Endothelial cell of umbilical vein (primary cell): ENCODE measurements at regions not wholly inside any gene's neighbourhood (a gene's known extent, or its start where the extent isn't known, plus 50 kb on each side); places are given as distances from the start of the nearest gene placed in this dataset.

Experiments used
- BruUV-seq: library from RNA; stranded (reverse); fragments of 400-500 nt; replicated peaks from 2 replicates; lab custom pipeline; 2021; lab: Mats Ljungman, UMichigan
- CTCF ChIA-PET: fragments of 300-600, 350-600 bp; sonication (Branson Sonifier 250); formaldehyde crosslinking; loops from one replicate; lab custom pipeline; 2021; ENCODE audit warnings: antibody characterized with exemption, inconsistent platforms; lab: Charles Lee
- POLR2A ChIA-PET: fragments of 300-600, 350-600 bp; sonication (Branson Sonifier 250); formaldehyde crosslinking; loops from one replicate; lab custom pipeline; 2021; ENCODE audit warnings: antibody characterized with exemption, inconsistent platforms; lab: Charles Lee
- DNase-seq: peaks from one replicate; pipeline ENCODE4 v3.0.0-alpha.2; 2011; ENCODE audit warnings: low read depth, low spot score
- FAIRE-seq: peaks from 2 replicates; lab custom pipeline; 2011; peaks lifted over from hg19 to GRCh38; lab: Jason Lieb, UNC
- H2AFZ ChIP-seq: 2 replicates; pipeline ENCODE4 v1.6.0; 2012; ENCODE audit warnings: low read depth, low read length, control low read depth, inconsistent platforms
- H3K27ac ChIP-seq: 2 replicates; pipeline ENCODE4 v1.5.1; 2011; ENCODE audit warnings: low read depth, mild to moderate bottlenecking, control low read depth, low read length, moderate library complexity; ENCODE audit not compliant: insufficient read depth
- H3K27me3 ChIP-seq, 2 experiments: 2 replicates each; pipeline versions ENCODE4 v1.6.0 to v1.6.1; 2011; ENCODE audit warnings: low read length in 2 of 2, mixed read lengths in 1 of 2; ENCODE audit not compliant: control insufficient read depth in 2 of 2, insufficient read depth in 2 of 2
- H3K36me3 ChIP-seq, 2 experiments: 2 replicates in 1 of 2; 3 replicates in 1 of 2; pipeline ENCODE4 v1.5.1; 2011; ENCODE audit warnings: low read length in 2 of 2, mild to moderate bottlenecking in 1 of 2, moderate library complexity in 1 of 2; ENCODE audit not compliant: control insufficient read depth in 2 of 2, insufficient read depth in 2 of 2; ENCODE audit errors: extremely low read depth in 1 of 2
- H3K4me1 ChIP-seq: 3 replicates; pipeline ENCODE4 v1.5.1; 2011; ENCODE audit warnings: mild to moderate bottlenecking, low read length; ENCODE audit not compliant: control insufficient read depth, insufficient read depth; ENCODE audit errors: extremely low read depth
- H3K4me2 ChIP-seq: 2 replicates; pipeline ENCODE4 v1.6.1; 2011; ENCODE audit warnings: low read length, control low read depth, mixed read lengths; ENCODE audit not compliant: insufficient read depth
- H3K4me3 ChIP-seq, 3 experiments: fragments of 200-600 bp in 1 of 3; sonication (generic), shearing (Covaris generic) in 1 of 3; replicated peaks in 1 of 3; 2 replicates each; pipeline ENCODE4 v1.5.1; 2011 to 2016; ENCODE audit warnings: control low read depth in 3 of 3, low read length in 3 of 3, mild to moderate bottlenecking in 2 of 3, inconsistent platforms in 1 of 3, low read depth in 1 of 3, moderate library complexity in 1 of 3; ENCODE audit not compliant: insufficient read depth in 1 of 3
- H3K79me2 ChIP-seq: 2 replicates; pipeline ENCODE4 v1.6.0; 2012; ENCODE audit warnings: low read length, inconsistent platforms; ENCODE audit not compliant: control insufficient read depth, insufficient read depth
- H3K9ac ChIP-seq: replicated peaks from 2 replicates; pipeline ENCODE3; 2011; ENCODE audit warnings: low read length, control low read depth; ENCODE audit not compliant: insufficient read depth; ENCODE audit errors: extremely low read depth
- H3K9me1 ChIP-seq: replicated peaks from 3 replicates; pipeline ENCODE4 v1.6.0; 2011; ENCODE audit warnings: mild to moderate bottlenecking, low read length; ENCODE audit not compliant: control insufficient read depth, insufficient read depth; ENCODE audit errors: extremely low read depth
- H3K9me3 ChIP-seq: replicated peaks from 2 replicates; pipeline ENCODE4 v1.5.1; 2012; ENCODE audit warnings: low read length, inconsistent platforms; ENCODE audit not compliant: control insufficient read depth, insufficient read depth
- H4K20me1 ChIP-seq: replicated peaks from 2 replicates; pipeline ENCODE3; 2011; ENCODE audit warnings: mild to moderate bottlenecking, low read length; ENCODE audit not compliant: control insufficient read depth, insufficient read depth; ENCODE audit errors: extremely low read depth
- CTCF ChIP-seq, 2 donors: IDR thresholded peaks; 1 replicate in 1 of 2; 2 replicates in 1 of 2; pipeline ENCODE4 v1.5.1; 2011; ENCODE audit warnings: low read length in 2 of 2, mild to moderate bottlenecking in 2 of 2, moderate library complexity in 2 of 2, control low read depth in 1 of 2, inconsistent platforms in 1 of 2, low read depth in 1 of 2; ENCODE audit not compliant: insufficient read depth in 1 of 2; ENCODE audit errors: extremely low read depth in 1 of 2
- FOS ChIP-seq: IDR thresholded peaks from 2 replicates; pipeline ENCODE4 v1.6.1; 2011; ENCODE audit warnings: mild to moderate bottlenecking, low read length, moderate library complexity, borderline replicate concordance; ENCODE audit not compliant: insufficient read depth
- GATA2 ChIP-seq: IDR thresholded peaks from 2 replicates; pipeline ENCODE4 v1.7.0; 2011; ENCODE audit warnings: low read depth, mild to moderate bottlenecking, moderate library complexity, mixed read lengths, low read length; ENCODE audit not compliant: insufficient read length, insufficient read depth
- JUN ChIP-seq: IDR thresholded peaks from 2 replicates; pipeline ENCODE4 v1.6.1; 2011; ENCODE audit warnings: borderline replicate concordance, low read depth; ENCODE audit not compliant: insufficient read length, insufficient read depth
- MAX ChIP-seq: IDR thresholded peaks from 2 replicates; pipeline ENCODE4 v1.6.1; 2011; ENCODE audit not compliant: insufficient read depth, insufficient read length
- MYC ChIP-seq: IDR thresholded peaks from one replicate; pipeline ENCODE4 v1.6.1; 2011; ENCODE audit warnings: mild to moderate bottlenecking, low read depth, low read length
- POLR2A ChIP-seq: IDR thresholded peaks from 2 replicates; pipeline ENCODE4 v1.6.1; 2012; ENCODE audit warnings: low read depth, mild to moderate bottlenecking, control low read depth, low read length
- POLR2AphosphoS5 ChIP-seq: IDR thresholded peaks from 2 replicates; pipeline ENCODE4 v1.6.1; 2012; ENCODE audit warnings: low read depth, mild to moderate bottlenecking, control low read depth, low read length, moderate library complexity; ENCODE audit not compliant: insufficient read depth
- dilution Hi-C: fragments of 300-500 bp; cut with MboI; formaldehyde crosslinking; loops from one replicate; pipeline ENCODE4 v1.15.0; 2019; ENCODE audit warnings: low sequenced_read_pairs; ENCODE audit not compliant: extremely low pct_ligation_motif_present
- intact Hi-C: fragments of 100-400 bp; cut with micrococcal nuclease; formaldehyde crosslinking; loops from one replicate; pipeline ENCODE4 v1.10.0; 2022

DNA sequence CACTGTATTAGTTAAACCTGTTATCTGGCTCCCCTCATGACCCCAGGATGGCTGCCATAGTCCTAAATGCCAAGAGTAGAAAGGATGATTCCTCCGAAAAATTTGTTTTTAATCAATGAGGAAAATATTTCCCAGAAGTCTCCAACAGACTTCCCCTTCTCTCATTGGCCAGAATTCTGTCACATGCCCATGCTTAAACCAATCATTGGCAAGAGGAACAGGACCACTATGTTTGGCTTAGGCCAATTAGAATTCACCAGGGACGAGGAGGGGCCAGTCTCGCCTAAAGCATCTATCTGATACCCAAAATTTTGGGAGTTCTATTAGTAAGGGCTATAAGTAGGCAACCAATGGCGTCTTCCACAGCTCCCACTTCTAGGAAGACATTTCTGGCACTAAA lies 71.2 kb upstream of the IL6 start:
- intact Hi-C loops: loop anchor here (10.0 kb wide), 1 partner anchor 199 kb away; no protein-coding TSS in a partner anchor
- H3K36me3 ChIP-seq: no peaks in the 10 kb centered on the region
- H3K27ac ChIP-seq: no peak overlapping the region
- no TSS peak for BruUV-seq
- peaks cover 39% of the 10 kb centered on the region for H3K4me1 ChIP-seq
- no peaks in the 10 kb centered on the region for H3K9me3 ChIP-seq
- no peaks in the 10 kb centered on the region for H3K9me1 ChIP-seq
- dilution Hi-C loops: no loop called here
- DNase-seq (no peak), FAIRE-seq (no peak)
- no peaks in the 10 kb centered on the region for H4K20me1 ChIP-seq
- no peak for TF ChIP-seq POLR2AphosphoS5
- no peak for TF ChIP-seq JUN
- TF ChIP-seq GATA2: no peak
- TF ChIP-seq FOS: no peak
- no peak for TF ChIP-seq CTCF (IDR thresholded peaks at IDR 0.05; ENCODE audit: extremely low read depth in 1 of 2, insufficient read depth in 1 of 2, low read depth in 1 of 2, low read length in 2 of 2)
- no peak for TF ChIP-seq POLR2A
- TF ChIP-seq MAX: no peak
- TF ChIP-seq MYC: no peak
- H3K9ac ChIP-seq: no peak overlapping the region
- no peaks in the 10 kb centered on the region for H3K27me3 ChIP-seq
- no peak overlapping the region for H3K4me2 ChIP-seq
- H2AFZ ChIP-seq: no peak overlapping the region
- ChIA-PET CTCF (interaction anchor here (0.6 to 2.1 kb wide), 5 partner anchors 20 to 515 kb away, joined by 3 to 9 read pairs (median 7); partner anchors contain the start of gene IL6), POLR2A (no interaction called here)
- H3K4me3 ChIP-seq: no peak overlapping the region
- no peaks in the 10 kb centered on the region for H3K79me2 ChIP-seq
